ENCODE measurements at regions not wholly inside any gene's neighbourhood (a gene's known extent, or its start where the extent isn't known, plus 50 kb on each side); places are given as distances from the start of the nearest gene placed in this dataset.

DNA sequence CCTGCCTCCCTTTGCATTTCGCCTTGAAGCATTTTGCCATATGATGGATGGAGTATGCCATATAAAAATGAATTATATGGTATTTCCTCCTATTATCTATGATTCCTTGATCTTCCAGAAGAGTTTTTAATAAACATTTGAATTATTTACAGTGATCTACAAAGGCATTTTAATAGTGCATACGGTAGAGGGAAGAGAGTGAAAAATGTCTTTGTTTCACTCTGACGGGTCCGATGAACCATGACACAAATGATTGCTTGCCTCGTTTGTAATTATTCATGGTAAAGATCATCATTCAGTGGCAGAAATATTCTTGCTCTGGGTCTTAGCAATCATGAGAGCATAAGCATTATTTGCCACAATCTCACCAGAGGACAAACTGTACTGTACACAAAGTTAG lies 1010.9 kb downstream of the NTRK3 start:
- TF ChIP-seq CTCF (conservative IDR thresholded peaks at IDR 0.05; ENCODE audit: low read depth, low read length) (no peak), EZH2 (IDR thresholded peaks at IDR 0.05; ENCODE audit: borderline replicate concordance, low read depth, low read length, poor library complexity, severe bottlenecking) (no peak)

All from A673 (cell line).